ENCODE measurements at regions not wholly inside any gene's neighbourhood (a gene's known extent, or its start where the extent isn't known, plus 50 kb on each side); places are given as distances from the start of the nearest gene placed in this dataset.

- H2AFZ ChIP-seq (ENCODE audit: low read length): no peak overlapping the region
- peak; percentile 42 for TF ChIP-seq CTCF (IDR thresholded peaks at IDR 0.05; ENCODE audit: extremely low read depth, low read depth, low read length)
- H3K4me1 ChIP-seq (ENCODE audit: insufficient read depth, low read length): no peaks in the 10 kb centered on the region
- H3K79me2 ChIP-seq (ENCODE audit: insufficient read depth, low read length): no peaks in the 10 kb centered on the region
- H3K4me3 ChIP-seq (ENCODE audit: insufficient read depth, low read length): no peak overlapping the region
- no peak for DNase-seq (ENCODE audit: insufficient read length, low spot score, missing footprints)
- no peaks in the 10 kb centered on the region for H4K20me1 ChIP-seq (ENCODE audit: insufficient read depth, low read length)
- no peak overlapping the region for H3K4me2 ChIP-seq (ENCODE audit: insufficient read depth, low read length)
- no peaks in the 10 kb centered on the region for H3K27me3 ChIP-seq (ENCODE audit: insufficient read depth, low read length)
- H3K36me3 ChIP-seq (ENCODE audit: insufficient read depth, low read length): no peaks in the 10 kb centered on the region
- no peak overlapping the region for H3K27ac ChIP-seq (ENCODE audit: low read depth, low read length)
- no peaks in the 10 kb centered on the region for H3K9me3 ChIP-seq (ENCODE audit: low read depth, low read length)
Observed at GRCh38 chr4:138555584-138555983, 313.4 kb upstream of the SLC7A11 start.

- Histone ChIP-seq H3K27ac (ENCODE audit: low read depth, low read length) (no peak overlapping the region), H3K4me2 (ENCODE audit: insufficient read depth, low read length) (no peak overlapping the region), H3K4me3 (ENCODE audit: insufficient read depth, low read length) (no peak overlapping the region), H3K36me3 (ENCODE audit: insufficient read depth, low read length) (no peaks in the 10 kb centered on the region), H3K27me3 (ENCODE audit: insufficient read depth, low read length) (no peaks in the 10 kb centered on the region), H3K4me1 (ENCODE audit: insufficient read depth, low read length) (no peaks in the 10 kb centered on the region), H3K79me2 (ENCODE audit: insufficient read depth, low read length) (no peaks in the 10 kb centered on the region), H3K9me3 (ENCODE audit: low read depth, low read length) (no peaks in the 10 kb centered on the region), H2AFZ (ENCODE audit: low read length) (no peak overlapping the region), H4K20me1 (ENCODE audit: insufficient read depth, low read length) (no peaks in the 10 kb centered on the region)
- TF ChIP-seq CTCF (IDR thresholded peaks at IDR 0.05; ENCODE audit: extremely low read depth, low read depth, low read length): no peak
- no peak for DNase-seq (ENCODE audit: insufficient read length, low spot score, missing footprints)
Observed at GRCh38 chr4:138555108-138555507, 313.0 kb upstream of the SLC7A11 start.

- Histone ChIP-seq H3K4me2 (ENCODE audit: insufficient read depth, low read length) (no peak overlapping the region), H3K4me1 (ENCODE audit: insufficient read depth, low read length) (no peaks in the 10 kb centered on the region), H3K9me3 (ENCODE audit: low read depth, low read length) (no peaks in the 10 kb centered on the region), H3K36me3 (ENCODE audit: insufficient read depth, low read length) (no peaks in the 10 kb centered on the region), H4K20me1 (ENCODE audit: insufficient read depth, low read length) (no peaks in the 10 kb centered on the region), H3K27ac (ENCODE audit: low read depth, low read length) (no peak overlapping the region), H3K79me2 (ENCODE audit: insufficient read depth, low read length) (no peaks in the 10 kb centered on the region), H3K27me3 (ENCODE audit: insufficient read depth, low read length) (no peaks in the 10 kb centered on the region), H2AFZ (ENCODE audit: low read length) (no peak overlapping the region), H3K4me3 (ENCODE audit: insufficient read depth, low read length) (no peak overlapping the region)
- DNase-seq (ENCODE audit: insufficient read length, low spot score, missing footprints): no peak
- no peak for TF ChIP-seq CTCF (IDR thresholded peaks at IDR 0.05; ENCODE audit: extremely low read depth, low read depth, low read length)
Observed at GRCh38 chr4:138553001-138553845, 311.1 kb upstream of the SLC7A11 start.

- Histone ChIP-seq H3K4me2 (ENCODE audit: insufficient read depth, low read length) (no peak overlapping the region), H3K9me3 (ENCODE audit: low read depth, low read length) (no peaks in the 10 kb centered on the region), H3K27ac (ENCODE audit: low read depth, low read length) (no peak overlapping the region), H3K27me3 (ENCODE audit: insufficient read depth, low read length) (no peaks in the 10 kb centered on the region), H3K4me1 (ENCODE audit: insufficient read depth, low read length) (peaks cover 5% of the 10 kb centered on the region), H4K20me1 (ENCODE audit: insufficient read depth, low read length) (no peaks in the 10 kb centered on the region), H3K4me3 (ENCODE audit: insufficient read depth, low read length) (no peak overlapping the region), H3K36me3 (ENCODE audit: insufficient read depth, low read length) (no peaks in the 10 kb centered on the region), H2AFZ (ENCODE audit: low read length) (no peak overlapping the region), H3K79me2 (ENCODE audit: insufficient read depth, low read length) (no peaks in the 10 kb centered on the region)
- no peak for DNase-seq (ENCODE audit: insufficient read length, low spot score, missing footprints)
- no peak for TF ChIP-seq CTCF (IDR thresholded peaks at IDR 0.05; ENCODE audit: extremely low read depth, low read depth, low read length)
Observed at GRCh38 chr4:138542191-138542776, 300.1 kb upstream of the SLC7A11 start.
